ENCODE measurements at regions not wholly inside any gene's neighbourhood (a gene's known extent, or its start where the extent isn't known, plus 50 kb on each side); places are given as distances from the start of the nearest gene placed in this dataset.

- Histone ChIP-seq H3K27ac (no peak overlapping the region), H3K4me3 (no peak overlapping the region), H3K4me1 (no peaks in the 10 kb centered on the region), H3K9me3 (peaks cover 0 to 45% (median 0%) of the 10 kb centered on the region in 11 donors), H3K27me3 (no peaks in the 10 kb centered on the region), H3K36me3 (no peaks in the 10 kb centered on the region)
- WGBS, 2 donors, result 86 to 91% methylated on average over 4 of the region's 4 CpGs
- TF ChIP-seq, protein P1, sequence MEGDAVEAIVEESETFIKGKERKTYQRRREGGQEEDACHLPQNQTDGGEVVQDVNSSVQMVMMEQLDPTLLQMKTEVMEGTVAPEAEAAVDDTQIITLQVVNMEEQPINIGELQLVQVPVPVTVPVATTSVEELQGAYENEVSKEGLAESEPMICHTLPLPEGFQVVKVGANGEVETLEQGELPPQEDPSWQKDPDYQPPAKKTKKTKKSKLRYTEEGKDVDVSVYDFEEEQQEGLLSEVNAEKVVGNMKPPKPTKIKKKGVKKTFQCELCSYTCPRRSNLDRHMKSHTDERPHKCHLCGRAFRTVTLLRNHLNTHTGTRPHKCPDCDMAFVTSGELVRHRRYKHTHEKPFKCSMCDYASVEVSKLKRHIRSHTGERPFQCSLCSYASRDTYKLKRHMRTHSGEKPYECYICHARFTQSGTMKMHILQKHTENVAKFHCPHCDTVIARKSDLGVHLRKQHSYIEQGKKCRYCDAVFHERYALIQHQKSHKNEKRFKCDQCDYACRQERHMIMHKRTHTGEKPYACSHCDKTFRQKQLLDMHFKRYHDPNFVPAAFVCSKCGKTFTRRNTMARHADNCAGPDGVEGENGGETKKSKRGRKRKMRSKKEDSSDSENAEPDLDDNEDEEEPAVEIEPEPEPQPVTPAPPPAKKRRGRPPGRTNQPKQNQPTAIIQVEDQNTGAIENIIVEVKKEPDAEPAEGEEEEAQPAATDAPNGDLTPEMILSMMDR (IDR thresholded peaks at IDR 0.05), result no peak
- ATAC-seq, result no peak
- intact Hi-C loops (cut with DNase I), result no loop called here
- DNase-seq, result no peak
Observed at GRCh38 chrX:5474282-5474681, 754.4 kb downstream of the NLGN4X start.

- 66 to 71% methylated on average over 6 of the region's 6 CpGs for WGBS, 2 donors
- Histone ChIP-seq H3K9me3 (peaks cover 0 to 6% (median 0%) of the 10 kb centered on the region in 11 donors), H3K4me1 (no peaks in the 10 kb centered on the region), H3K27me3 (no peaks in the 10 kb centered on the region), H3K4me3 (no peak overlapping the region), H3K36me3 (no peaks in the 10 kb centered on the region), H3K27ac (no peak overlapping the region)
- intact Hi-C loops (cut with DNase I), result no loop called here
- TF ChIP-seq, protein P1 (IDR thresholded peaks at IDR 0.05), result no peak
- DNase-seq, result no peak
- ATAC-seq, result no peak
Observed at GRCh38 chrX:5458300-5458842, 770.3 kb downstream of the NLGN4X start.

DNA sequence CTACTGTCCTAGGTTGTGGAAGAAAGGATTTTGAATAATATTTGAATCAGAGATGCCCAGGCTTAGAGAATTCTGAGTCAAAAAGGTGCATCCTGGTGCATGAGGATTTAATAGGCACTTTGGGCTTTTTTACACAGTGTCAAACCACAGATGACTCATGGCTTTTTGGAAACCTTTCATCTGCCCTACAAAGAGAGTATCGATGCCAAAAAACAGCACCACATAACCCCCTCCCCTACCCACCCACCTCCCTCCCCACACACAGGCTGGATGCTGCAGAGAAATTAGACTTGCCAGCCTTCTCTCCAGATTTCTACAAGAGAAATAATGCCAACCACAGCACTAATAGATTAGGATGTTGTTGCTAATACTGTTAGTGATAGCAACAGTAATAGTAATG is 779.3 kb downstream of the NLGN4X start:
- Histone ChIP-seq H3K9me3 (peaks cover 0 to 7% (median 0%) of the 10 kb centered on the region in 11 donors), H3K27ac (no peak overlapping the region), H3K4me3 (no peak overlapping the region), H3K27me3 (no peaks in the 10 kb centered on the region), H3K4me1 (no peaks in the 10 kb centered on the region), H3K36me3 (no peaks in the 10 kb centered on the region)
- WGBS, 2 donors, result 78 to 96% methylated on average over 1 of the region's 1 CpG
- TF ChIP-seq, protein P1 (IDR thresholded peaks at IDR 0.05), result no peak
- ATAC-seq (no peak), DNase-seq (no peak)
- intact Hi-C loops (cut with DNase I), result no loop called here

DNA sequence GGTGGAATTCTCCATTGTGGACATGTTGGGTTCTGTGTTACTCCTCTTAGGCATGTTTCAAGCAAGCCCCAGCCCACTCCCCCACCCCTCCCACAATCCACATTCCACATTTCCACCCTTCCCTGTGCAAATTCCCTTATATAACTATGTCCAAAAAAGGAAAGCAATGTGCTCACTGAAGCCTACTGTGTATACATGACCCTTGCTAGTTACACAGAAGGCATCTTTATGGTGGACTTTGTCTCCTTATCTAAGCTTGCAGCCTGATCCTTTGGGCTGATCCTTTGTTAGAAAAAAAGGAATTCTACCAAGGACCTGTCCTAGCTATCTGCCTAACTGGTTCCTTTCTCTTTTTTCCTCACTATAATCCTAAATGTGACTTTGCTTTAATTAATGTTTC is 796.8 kb downstream of the NLGN4X start:
- intact Hi-C loops (cut with DNase I), result no loop called here
- ATAC-seq, result no peak
- H3K9me3 ChIP-seq, result peaks cover 0 to 3% (median 0%) of the 10 kb centered on the region in 11 donors
- no peak overlapping the region for H3K4me3 ChIP-seq
- no peak overlapping the region for H3K27ac ChIP-seq
- H3K27me3 ChIP-seq, result no peaks in the 10 kb centered on the region
- TF ChIP-seq, protein P1 (IDR thresholded peaks at IDR 0.05), result no peak
- no peaks in the 10 kb centered on the region for H3K4me1 ChIP-seq
- no peak for DNase-seq
- no peaks in the 10 kb centered on the region for H3K36me3 ChIP-seq
